IMR-90 (cell line): ENCODE measurements at regions not wholly inside any gene's neighbourhood (a gene's known extent, or its start where the extent isn't known, plus 50 kb on each side); places are given as distances from the start of the nearest gene placed in this dataset.

Source experiments
- ATAC-seq: fragments of 200-7000 bp; cut with Tn5 transposase; 2 replicates; pipeline ENCODE4 v1.9.1; 2020; ENCODE audit warnings: low read depth, mild to moderate bottlenecking, moderate library complexity
- BruUV-seq: library from RNA; stranded (reverse); fragments of 400-500 nt; replicated peaks from 2 replicates; lab custom pipeline; 2021; lab: Mats Ljungman, UMichigan
- CTCF ChIA-PET: fragments of 300-600 bp; formaldehyde crosslinking; extraction: SDS; loops from one replicate; lab custom pipeline; 2021; ENCODE audit warnings: antibody characterized with exemption; lab: Yijun Ruan, JAX
- POLR2A ChIA-PET: fragments of 300-600 bp; sonication (Branson Sonifier 250); formaldehyde crosslinking; loops from one replicate; lab custom pipeline; 2022; ENCODE audit warnings: antibody characterized with exemption; ENCODE audit not compliant: unreplicated experiment; lab: Charles Lee
- DNase-seq: peaks from one replicate; pipeline ENCODE4 v3.0.0; 2013
- H2AFZ ChIP-seq: replicated peaks from 2 replicates; pipeline ENCODE3; 2013; ENCODE audit warnings: low read length, mild to moderate bottlenecking; ENCODE audit not compliant: poor library complexity
- H2AK5ac ChIP-seq: 2 replicates; pipeline ENCODE4 v1.6.1; 2013; ENCODE audit warnings: low read depth, low read length, inconsistent platforms
- H2AK9ac ChIP-seq: replicated peaks from 2 replicates; pipeline ENCODE3; 2013; ENCODE audit warnings: mild to moderate bottlenecking, low read depth, low read length, moderate library complexity; ENCODE audit not compliant: poor library complexity
- H2BK120ac ChIP-seq: 2 replicates; pipeline ENCODE4 v1.6.1; 2013; ENCODE audit warnings: low read depth, low read length, inconsistent platforms
- H2BK15ac ChIP-seq: 3 replicates; pipeline ENCODE4 v1.6.1; 2013; ENCODE audit warnings: low read depth, low read length, inconsistent platforms
- H2BK20ac ChIP-seq: 2 replicates; pipeline ENCODE4 v1.6.1; 2013; ENCODE audit warnings: low read depth, mild to moderate bottlenecking, inconsistent platforms, low read length, moderate library complexity
- H2BK5ac ChIP-seq: 2 replicates; pipeline ENCODE4 v1.6.1; 2013; ENCODE audit warnings: mild to moderate bottlenecking, low read depth, low read length, inconsistent platforms; ENCODE audit not compliant: poor library complexity, severe bottlenecking
- H3K14ac ChIP-seq: replicated peaks from 2 replicates; pipeline ENCODE4 v1.6.1; 2013; ENCODE audit warnings: low read depth, low read length, inconsistent platforms
- H3K18ac ChIP-seq: 2 replicates; pipeline ENCODE4 v1.6.1; 2013; ENCODE audit warnings: low read depth, low read length, control low read depth
- H3K23ac ChIP-seq: 2 replicates; pipeline ENCODE4 v1.6.1; 2013; ENCODE audit warnings: low read depth, low read length, inconsistent platforms
- H3K27ac ChIP-seq: 2 replicates; pipeline ENCODE4 v1.5.1; 2013; ENCODE audit warnings: mild to moderate bottlenecking, control low read depth, low read length; ENCODE audit not compliant: insufficient read depth
- H3K27me3 ChIP-seq: 2 replicates; pipeline ENCODE4 v1.6.1; 2013; ENCODE audit warnings: low read length; ENCODE audit not compliant: control insufficient read depth, insufficient read depth
- H3K36me3 ChIP-seq: 2 replicates; pipeline ENCODE4 v1.6.1; 2013; ENCODE audit warnings: low read length, mixed read lengths; ENCODE audit not compliant: control insufficient read depth, insufficient read depth
- H3K4ac ChIP-seq: 2 replicates; pipeline ENCODE4 v1.6.1; 2013; ENCODE audit warnings: low read depth, low read length, inconsistent platforms
- H3K4me1 ChIP-seq: 2 replicates; pipeline ENCODE4 v1.6.1; 2013; ENCODE audit warnings: low read length, mixed read lengths; ENCODE audit not compliant: control insufficient read depth, insufficient read depth
- H3K4me2 ChIP-seq: 2 replicates; pipeline ENCODE4 v1.6.1; 2013; ENCODE audit warnings: low read depth, mild to moderate bottlenecking, control low read depth, low read length, moderate library complexity
- H3K4me3 ChIP-seq: 2 replicates; pipeline ENCODE4 v1.5.1; 2013; ENCODE audit warnings: low read depth, mild to moderate bottlenecking, control low read depth, low read length, moderate library complexity; ENCODE audit not compliant: insufficient read depth
- H3K56ac ChIP-seq: 2 replicates; pipeline ENCODE4 v1.6.1; 2013; ENCODE audit warnings: low read length, inconsistent platforms; ENCODE audit not compliant: insufficient read depth; ENCODE audit errors: extremely low read depth
- H3K79me1 ChIP-seq, 2 experiments: 2 replicates each; pipeline ENCODE4 v1.6.1; 2013; ENCODE audit warnings: low read length in 2 of 2, inconsistent platforms in 1 of 2, low read depth in 1 of 2
- H3K9ac ChIP-seq: 2 replicates; pipeline ENCODE4 v1.6.1; 2013; ENCODE audit warnings: low read depth, low read length, control low read depth
- H3K9me1 ChIP-seq: 2 replicates; pipeline ENCODE4 v1.6.1; 2013; ENCODE audit warnings: low read length, inconsistent platforms; ENCODE audit not compliant: insufficient read depth
- H3K9me3 ChIP-seq: 2 replicates; pipeline ENCODE4 v1.6.1; 2013; ENCODE audit warnings: low read length; ENCODE audit not compliant: control insufficient read depth, insufficient read depth
- H4K20me1 ChIP-seq: 2 replicates; pipeline ENCODE4 v1.6.1; 2013; ENCODE audit warnings: low read length, inconsistent platforms; ENCODE audit not compliant: insufficient read depth
- H4K5ac ChIP-seq: 2 replicates; pipeline ENCODE4 v1.6.1; 2013; ENCODE audit warnings: mild to moderate bottlenecking, low read depth, low read length, control low read depth
- H4K8ac ChIP-seq, 2 experiments: 2 replicates each; pipeline ENCODE4 v1.6.1; 2013; ENCODE audit warnings: low read depth in 2 of 2, low read length in 2 of 2, control low read depth in 1 of 2, inconsistent platforms in 1 of 2
- H4K91ac ChIP-seq: 2 replicates; pipeline ENCODE4 v1.6.1; 2013; ENCODE audit warnings: low read depth, low read length, inconsistent platforms; ENCODE audit not compliant: insufficient read depth
- BHLHE40 ChIP-seq: fragments of 150-350 bp; IDR thresholded peaks from 2 replicates; pipeline ENCODE4 v1.6.1; 2016; ENCODE audit warnings: mild to moderate bottlenecking, low read depth, low read length
- CHD1 ChIP-seq: IDR thresholded peaks from 2 replicates; pipeline ENCODE4 v1.6.1; 2012; ENCODE audit warnings: low read depth, low read length, improper control_type of control experiment
- MAFK ChIP-seq: IDR thresholded peaks from 2 replicates; pipeline ENCODE4 v1.6.1; 2012; ENCODE audit warnings: low read depth, low read length, improper control_type of control experiment
- NFE2L2 ChIP-seq: fragments of 150-350 bp; IDR thresholded peaks from 2 replicates; pipeline ENCODE4 v1.6.1; 2016; ENCODE audit warnings: low read depth, mild to moderate bottlenecking, low read length
- RAD21 ChIP-seq: IDR thresholded peaks from 2 replicates; pipeline ENCODE4 v1.6.1; 2012; ENCODE audit warnings: low read length, improper control_type of control experiment
- RCOR1 ChIP-seq: IDR thresholded peaks from 2 replicates; pipeline ENCODE4 v1.6.1; 2012; ENCODE audit warnings: mild to moderate bottlenecking, low read length, improper control_type of control experiment; ENCODE audit not compliant: insufficient replicate concordance
- RFX5 ChIP-seq: IDR thresholded peaks from 2 replicates; pipeline ENCODE4 v1.8.0; 2012; ENCODE audit warnings: low read depth, mild to moderate bottlenecking, low read length, moderate library complexity
- SMC3 ChIP-seq: fragments of 150-350 bp; IDR thresholded peaks from 2 replicates; pipeline ENCODE4 v1.6.1; 2016; ENCODE audit warnings: low read depth, mild to moderate bottlenecking, antibody characterized with exemption, low read length, moderate library complexity
- WGBS, 2 experiments: methylation state at CpG; one replicate each; pipeline versions ENCODE4 v1.1.5 to v1.1.7; 2013; ENCODE audit warnings: missing lambda C conversion rate in 2 of 2; ENCODE audit not compliant: insufficient read length in 1 of 2; ENCODE audit errors: extremely low coverage in 2 of 2; 5-methylcytosine and 5-hydroxymethylcytosine counted together
- dilution Hi-C: fragments of 300-500 bp; cut with HindIII; formaldehyde crosslinking; loops from one replicate; pipeline ENCODE4 v1.14.3; 2018; ENCODE audit warnings: low sequenced_read_pairs; ENCODE audit not compliant: unreplicated experiment
- in situ Hi-C: fragments of 300-500 bp; cut with MboI; formaldehyde crosslinking; loops from 3 replicates; pipeline ENCODE4 v1.14.3; 2019; ENCODE audit warnings: low sequenced_read_pairs, inconsistent platforms, mixed read lengths
- intact Hi-C: fragments of 100-400 bp; cut with micrococcal nuclease; formaldehyde crosslinking; loops from 2 replicates; pipeline ENCODE4 v1.10.0; 2022

DNA sequence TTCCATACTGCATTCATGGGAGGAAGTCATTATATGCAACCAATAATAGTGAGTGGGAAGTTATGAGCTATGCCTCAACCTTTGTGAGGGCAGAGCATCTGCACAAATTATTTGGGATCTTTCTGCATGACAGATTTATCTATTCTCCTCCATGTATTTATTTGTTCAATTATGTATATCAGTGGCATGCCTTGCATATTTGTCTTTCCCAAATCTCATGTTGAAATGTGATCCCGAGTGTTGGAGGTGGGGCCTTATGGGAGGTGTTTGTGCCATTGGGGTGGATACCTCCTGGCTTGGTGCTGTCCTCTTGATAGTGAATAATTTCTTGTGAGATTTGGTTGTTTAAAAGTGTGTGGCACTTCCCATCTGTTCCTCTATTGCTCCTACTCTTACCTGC lies 1246.0 kb upstream of the CITED2 start:
- peak overlapping the region; percentile 70 for H4K91ac ChIP-seq
- H2BK120ac ChIP-seq, result peak overlapping the region; percentile 78
- in situ Hi-C loops, result no loop called here
- no peaks in the 10 kb centered on the region for H4K20me1 ChIP-seq
- peak overlapping the region; percentile 72; the same call in 1 of the 2 replicates for H2AK5ac ChIP-seq
- H3K4me1 ChIP-seq, result peaks cover 9% of the 10 kb centered on the region; the same call in 1 of the 2 replicates
- H4K8ac ChIP-seq, result peak overlapping the region; percentile 47 to 58; a peak in 2 of 4 replicates
- H2AFZ ChIP-seq, result no peak overlapping the region
- H3K4me2 ChIP-seq, result no peak overlapping the region
- peak overlapping the region; percentile 42; the same call in 1 of the 2 replicates for H4K5ac ChIP-seq
- no TSS peak for BruUV-seq
- H3K9ac ChIP-seq, result no peak overlapping the region
- no peaks in the 10 kb centered on the region for H3K36me3 ChIP-seq
- H3K79me1 ChIP-seq, result no peaks in the 10 kb centered on the region
- intact Hi-C loops, result loop anchor here (5.0 to 10.0 kb wide), 2 partner anchors 83 to 1246 kb away; partner anchors contain the start of gene CITED2
- peak overlapping the region; percentile 15; the same call in 1 of the 2 replicates for H3K27ac ChIP-seq
- no peak overlapping the region for H2AK9ac ChIP-seq
- H3K4ac ChIP-seq, result peak overlapping the region; percentile 67
- DNase-seq (no peak), ATAC-seq (no peak; the same call in 1 of the 2 replicates)
- H3K56ac ChIP-seq, result no peak overlapping the region
- H2BK5ac ChIP-seq, result peak overlapping the region; percentile 44
- dilution Hi-C loops, result no loop called here
- POLR2A ChIA-PET, result no interaction called here
- no peak overlapping the region for H3K23ac ChIP-seq
- peak overlapping the region; percentile 30; the same call in 1 of the 3 replicates for H2BK15ac ChIP-seq
- no CpG with 5 or more reads among the region's 1 CpG for WGBS, 2 experiments
- CTCF ChIA-PET, result no interaction called here
- H3K27me3 ChIP-seq, result no peaks in the 10 kb centered on the region
- H3K18ac ChIP-seq, result peak overlapping the region; percentile 47; the same call in 1 of the 2 replicates
- no peak for TF ChIP-seq RFX5
- no peak for TF ChIP-seq MAFK
- TF ChIP-seq RAD21, result no peak
- TF ChIP-seq SMC3, result no peak
- no peak for TF ChIP-seq CHD1
- no peak for TF ChIP-seq BHLHE40
- TF ChIP-seq NFE2L2, result no peak
- TF ChIP-seq RCOR1, result no peak
- H3K14ac ChIP-seq, result peak overlapping the region; percentile 24; the same call in 1 of the 2 replicates
- H3K9me3 ChIP-seq, result no peaks in the 10 kb centered on the region
- H2BK20ac ChIP-seq, result peak overlapping the region; percentile 85
- no peak overlapping the region for H3K4me3 ChIP-seq
- H3K9me1 ChIP-seq, result peaks cover 3% of the 10 kb centered on the region; the same call in 1 of the 2 replicates
